ENCODE measurements at regions not wholly inside any gene's neighbourhood (a gene's known extent, or its start where the extent isn't known, plus 50 kb on each side); places are given as distances from the start of the nearest gene placed in this dataset.

DNA sequence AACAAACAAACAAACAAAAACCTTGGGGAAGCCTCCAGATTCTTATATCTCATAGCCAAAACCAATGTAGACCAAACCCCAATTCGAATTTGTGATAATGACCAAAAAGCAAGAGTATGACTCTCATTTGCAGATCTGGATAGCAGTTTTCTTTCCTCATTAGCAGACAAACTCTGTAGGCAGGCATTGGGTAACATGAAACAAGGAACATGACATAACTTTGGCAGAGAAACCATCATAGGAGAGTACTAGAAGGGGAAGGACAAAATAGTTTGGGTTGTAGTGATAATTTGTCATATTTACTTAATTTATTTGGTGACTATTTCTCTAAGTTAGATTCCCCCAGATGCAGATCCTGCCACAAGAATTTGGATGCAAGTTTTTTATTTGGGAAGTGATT, 187.8 kb downstream of the MID1IP1 start:
- no peak for TF ChIP-seq CTCF (IDR thresholded peaks at IDR 0.05)
- no peak for TF ChIP-seq POLR2A (IDR thresholded peaks at IDR 0.05)

Data from thyroid gland (tissue), 4 donors.